Transverse colon (tissue), 4 donors: ENCODE measurements at regions not wholly inside any gene's neighbourhood (a gene's known extent, or its start where the extent isn't known, plus 50 kb on each side); places are given as distances from the start of the nearest gene placed in this dataset.

Source experiments
- CTCF ChIP-seq, 5 experiments: fragments of 200-600 bp in 3 of 5; fragments of 450-650 bp in 2 of 5; sonication (generic) in 3 of 5; IDR thresholded peaks; 1 replicate in 2 of 5; 2 replicates in 3 of 5; pipeline ENCODE4 v1.5.1; 2016 to 2017; ENCODE audit warnings: antibody characterized with exemption in 5 of 5, inconsistent platforms in 3 of 5, mild to moderate bottlenecking in 2 of 5, moderate library complexity in 1 of 5
- EP300 ChIP-seq: sonication (generic); formaldehyde crosslinking; IDR thresholded peaks from one replicate; pipeline ENCODE4 v1.6.1; 2017; ENCODE audit warnings: antibody characterized with exemption, low read depth
- POLR2A ChIP-seq: fragments of 450-650 bp; IDR thresholded peaks from one replicate; pipeline ENCODE4 v1.6.1; 2016; ENCODE audit warnings: antibody characterized with exemption, mild to moderate bottlenecking, moderate library complexity
- POLR2AphosphoS5 ChIP-seq, 3 donors: sonication (generic); formaldehyde crosslinking; IDR thresholded peaks; one replicate each; pipeline ENCODE4 v1.6.1; 2016; ENCODE audit warnings: antibody characterized with exemption in 3 of 3

- no peak for TF ChIP-seq CTCF (IDR thresholded peaks at IDR 0.05)
- no peak for TF ChIP-seq POLR2A
- TF ChIP-seq POLR2AphosphoS5 (IDR thresholded peaks at IDR 0.05) = no peak
- no peak for TF ChIP-seq EP300
These were observed 78.8 kb upstream of the ALKAL2 start for GRCh38 chr2:366706-367105.
